OCI-LY7 (cell line): ENCODE measurements at regions not wholly inside any gene's neighbourhood (a gene's known extent, or its start where the extent isn't known, plus 50 kb on each side); places are given as distances from the start of the nearest gene placed in this dataset.

Source experiments
- CTCF ChIP-seq: fragments of 200-600 bp; sonication (generic); conservative IDR thresholded peaks from 2 replicates; pipeline ENCODE4 v1.5.1; 2014; ENCODE audit warnings: mild to moderate bottlenecking, antibody characterized with exemption, low read length, moderate library complexity, mixed read lengths
- EZH2phosphoT487 ChIP-seq: fragments of 200-600 bp; sonication (generic); IDR thresholded peaks from 2 replicates; pipeline ENCODE4 v1.6.1; 2018; ENCODE audit warnings: low read depth, borderline replicate concordance, mild to moderate bottlenecking, mixed run types, antibody characterized with exemption, low read length, moderate library complexity, mixed read lengths

GRCh38 chr1:21352586-21352985 is 62.3 kb upstream of the ECE1 start:
- TF ChIP-seq CTCF: no peak
- no peak for TF ChIP-seq EZH2phosphoT487
